Astrocyte of the spinal cord (primary cell): ENCODE measurements at regions not wholly inside any gene's neighbourhood (a gene's known extent, or its start where the extent isn't known, plus 50 kb on each side); places are given as distances from the start of the nearest gene placed in this dataset.
A peak's percentile ranks its signal among the peaks of the same experiment; 100 is the strongest.

Source experiments
- DNase-seq: peaks from one replicate; pipeline ENCODE4 v3.0.0; 2011; ENCODE audit warnings: low read depth, low spot score
- H3K4me3 ChIP-seq: 2 replicates; pipeline ENCODE4 v1.5.1; 2011; ENCODE audit warnings: low read depth, mild to moderate bottlenecking, low read length, moderate library complexity
- in situ Hi-C: cut with HindIII; loops from 2 replicates; pipeline ENCODE4 v1.10.0; 2017; ENCODE audit warnings: low sequenced_read_pairs
- TF ChIP-seq, protein P1 (sequence below): IDR thresholded peaks from 2 replicates; pipeline ENCODE4 v1.5.1; 2012; ENCODE audit warnings: low read depth, mild to moderate bottlenecking, low read length, inconsistent platforms

DNA sequence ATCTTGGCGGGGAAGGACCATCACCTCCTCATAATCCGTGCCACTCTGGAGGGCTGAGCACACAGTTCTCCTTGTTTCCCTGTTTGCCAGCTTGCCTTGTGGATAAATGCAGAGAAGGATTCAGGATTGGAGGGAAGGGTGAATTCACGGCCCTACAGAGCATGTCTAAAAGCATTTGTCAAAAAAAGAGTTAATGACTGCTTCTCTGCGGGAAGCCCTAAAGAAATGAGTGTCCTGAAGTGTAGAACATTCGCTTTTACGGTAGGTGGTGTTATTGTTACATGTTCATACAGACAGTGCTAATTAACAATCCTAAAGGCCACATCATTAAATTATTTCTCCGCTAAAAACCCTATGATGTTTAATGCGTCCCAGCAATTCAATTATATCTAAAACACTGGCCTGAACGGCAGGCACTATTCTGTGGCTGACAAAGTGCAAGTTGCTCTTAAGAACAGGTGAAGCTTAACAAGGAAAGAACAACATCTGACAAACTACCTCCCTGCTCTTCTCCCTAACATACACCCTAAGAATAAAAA is 112.3 kb upstream of the NFIA start:
- DNase-seq, result peak; percentile 56
- TF ChIP-seq, protein P1, sequence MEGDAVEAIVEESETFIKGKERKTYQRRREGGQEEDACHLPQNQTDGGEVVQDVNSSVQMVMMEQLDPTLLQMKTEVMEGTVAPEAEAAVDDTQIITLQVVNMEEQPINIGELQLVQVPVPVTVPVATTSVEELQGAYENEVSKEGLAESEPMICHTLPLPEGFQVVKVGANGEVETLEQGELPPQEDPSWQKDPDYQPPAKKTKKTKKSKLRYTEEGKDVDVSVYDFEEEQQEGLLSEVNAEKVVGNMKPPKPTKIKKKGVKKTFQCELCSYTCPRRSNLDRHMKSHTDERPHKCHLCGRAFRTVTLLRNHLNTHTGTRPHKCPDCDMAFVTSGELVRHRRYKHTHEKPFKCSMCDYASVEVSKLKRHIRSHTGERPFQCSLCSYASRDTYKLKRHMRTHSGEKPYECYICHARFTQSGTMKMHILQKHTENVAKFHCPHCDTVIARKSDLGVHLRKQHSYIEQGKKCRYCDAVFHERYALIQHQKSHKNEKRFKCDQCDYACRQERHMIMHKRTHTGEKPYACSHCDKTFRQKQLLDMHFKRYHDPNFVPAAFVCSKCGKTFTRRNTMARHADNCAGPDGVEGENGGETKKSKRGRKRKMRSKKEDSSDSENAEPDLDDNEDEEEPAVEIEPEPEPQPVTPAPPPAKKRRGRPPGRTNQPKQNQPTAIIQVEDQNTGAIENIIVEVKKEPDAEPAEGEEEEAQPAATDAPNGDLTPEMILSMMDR, result peak; percentile 49
- in situ Hi-C loops, result no loop called here
- H3K4me3 ChIP-seq, result no peak overlapping the region

DNA sequence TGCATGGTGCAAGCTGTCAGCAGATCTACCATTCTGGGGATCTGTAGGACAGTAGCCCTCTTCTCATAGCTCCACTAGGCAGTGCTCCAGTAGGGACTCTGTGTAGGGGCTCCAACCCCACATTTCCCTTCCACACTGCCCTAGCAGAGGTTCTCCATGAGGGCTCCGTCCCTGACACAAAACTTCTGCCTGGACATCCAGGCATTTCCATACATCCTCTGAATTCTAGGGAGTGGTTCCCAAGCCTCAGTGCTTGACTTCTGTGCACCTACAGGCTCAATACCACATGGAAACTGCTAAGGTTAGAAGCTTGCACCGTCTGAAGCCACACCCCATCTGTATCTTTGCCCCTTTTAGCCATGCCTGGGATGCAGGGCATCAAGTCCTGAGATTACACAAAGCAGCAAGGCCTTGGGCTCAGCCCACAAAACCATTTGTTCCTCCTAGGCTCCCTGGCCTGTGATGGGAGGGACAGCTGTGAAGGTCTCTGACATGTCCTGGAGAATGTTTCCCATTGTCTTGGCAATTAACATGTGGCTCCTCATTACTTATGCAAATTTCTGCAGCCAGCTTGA is 117.0 kb upstream of the NFIA start:
- in situ Hi-C loops, result no loop called here
- TF ChIP-seq, protein P1, result no peak
- H3K4me3 ChIP-seq, result no peak overlapping the region
- DNase-seq, result no peak

DNA sequence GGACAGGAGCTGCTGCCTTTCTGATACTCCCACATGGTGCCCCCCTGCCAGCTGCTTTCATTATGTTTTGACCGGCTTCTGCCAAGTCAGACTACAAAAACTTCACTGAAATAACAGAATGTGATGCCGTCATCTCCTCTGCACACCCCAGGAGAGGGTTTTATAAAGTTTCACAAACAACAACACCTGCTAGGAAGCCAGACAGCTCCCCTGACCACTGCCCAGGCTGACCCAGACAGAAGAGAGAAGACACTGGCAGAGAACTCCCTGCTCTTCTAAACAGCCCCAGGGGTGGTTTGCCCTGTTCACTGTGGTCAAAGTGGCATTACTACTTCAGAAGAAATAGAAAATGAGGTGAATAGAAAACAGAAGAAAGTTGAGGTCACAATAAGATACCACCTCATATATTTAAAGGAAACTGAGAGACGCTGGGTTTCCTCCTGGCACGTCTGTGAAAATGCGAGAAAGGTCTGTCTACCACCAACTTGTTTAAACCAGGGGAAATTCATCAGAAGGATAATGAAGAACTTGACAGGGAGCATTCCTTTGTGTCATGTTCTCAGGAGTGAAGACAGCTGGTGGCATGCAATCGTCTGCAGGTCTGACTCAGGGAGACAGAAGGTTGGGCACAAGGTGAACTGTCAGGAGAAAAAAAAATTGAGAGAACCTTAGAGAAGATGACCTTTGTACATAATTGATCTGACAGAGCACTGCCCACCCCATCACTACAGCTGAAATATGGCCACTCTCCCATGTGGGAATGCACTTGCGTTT is 119.0 kb upstream of the NFIA start:
- in situ Hi-C loops, result no loop called here
- DNase-seq, result peak; percentile 75
- no peak overlapping the region for H3K4me3 ChIP-seq
- TF ChIP-seq, protein P1, result no peak

DNA sequence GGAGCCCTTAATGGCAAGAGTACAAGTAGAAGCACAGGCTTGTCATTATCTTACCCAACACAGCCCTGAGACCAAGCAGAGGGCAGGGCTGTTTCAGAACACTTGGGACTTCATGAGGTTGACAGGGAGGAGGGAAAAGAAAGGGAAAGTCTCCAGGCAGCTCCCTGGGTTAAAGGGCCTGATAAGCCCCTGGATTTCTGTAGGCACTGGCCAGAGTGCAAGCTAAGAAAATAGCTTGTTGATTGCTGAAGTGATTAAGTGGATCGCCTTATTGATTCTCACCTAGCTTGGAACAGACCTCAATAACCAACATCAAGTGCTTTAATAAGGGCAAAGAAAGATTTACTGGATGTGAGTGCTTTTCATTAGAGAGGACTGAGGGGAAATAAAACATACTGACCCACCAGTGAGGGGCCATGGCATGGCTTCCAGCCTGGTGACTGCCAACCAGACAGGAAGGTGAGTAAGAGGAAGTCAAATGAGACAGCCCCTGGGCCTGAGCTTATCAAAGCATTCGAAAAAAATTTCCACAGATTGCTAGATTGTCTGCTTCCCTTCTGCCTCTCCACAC is 121.4 kb upstream of the NFIA start:
- TF ChIP-seq, protein P1, result no peak
- DNase-seq, result peak; percentile 23
- in situ Hi-C loops, result no loop called here
- no peak overlapping the region for H3K4me3 ChIP-seq

DNA sequence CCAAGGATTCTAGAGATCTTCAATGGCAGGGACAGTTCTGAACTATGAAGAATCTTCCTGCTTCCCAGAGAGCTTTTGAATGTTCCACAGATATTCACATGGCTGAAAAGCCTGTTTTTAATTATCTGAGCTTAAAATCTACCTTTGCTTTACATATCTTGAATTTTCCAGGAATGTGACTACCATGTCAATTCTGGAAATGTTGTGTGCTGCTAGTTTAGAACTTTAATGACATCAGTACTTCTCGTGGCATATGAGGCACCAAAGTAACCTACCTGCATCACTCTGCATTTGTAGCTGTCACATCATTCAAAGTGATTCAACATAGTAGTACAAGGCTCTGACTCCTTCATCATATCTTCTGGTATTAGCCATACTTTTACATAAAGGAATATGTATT is 122.7 kb upstream of the NFIA start:
- H3K4me3 ChIP-seq, result no peak overlapping the region
- DNase-seq, result no peak
- in situ Hi-C loops, result no loop called here
- TF ChIP-seq, protein P1, result no peak

DNA sequence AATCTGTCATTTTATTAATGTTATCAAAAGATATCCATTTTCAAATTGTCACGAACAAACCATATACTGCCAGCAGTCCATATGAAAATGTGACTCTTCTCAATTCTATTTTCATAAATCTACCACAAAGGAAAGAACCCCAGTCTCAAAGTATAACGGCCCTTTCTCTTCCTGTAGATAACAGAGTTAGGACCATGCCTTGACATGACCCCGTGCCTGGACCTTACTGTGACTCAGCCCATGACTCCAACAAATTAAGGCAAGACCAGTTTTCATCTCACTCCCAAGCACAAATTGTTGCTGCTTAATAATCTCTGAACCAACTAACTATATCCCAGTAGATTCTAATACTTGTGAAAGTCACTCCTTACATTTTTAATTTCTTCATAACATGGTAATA is 124.4 kb upstream of the NFIA start:
- TF ChIP-seq, protein P1, result no peak
- no peak for DNase-seq
- in situ Hi-C loops, result no loop called here
- no peak overlapping the region for H3K4me3 ChIP-seq
